Fibroblast of mammary gland (primary cell): ENCODE measurements at regions not wholly inside any gene's neighbourhood (a gene's known extent, or its start where the extent isn't known, plus 50 kb on each side); places are given as distances from the start of the nearest gene placed in this dataset.
A peak's percentile ranks its signal among the peaks of the same experiment; 100 is the strongest.

Experiments
- DNase-seq: peaks from one replicate; pipeline ENCODE4 v3.0.0-alpha.2; 2010; ENCODE audit warnings: low read depth
- H3K4me3 ChIP-seq: 2 replicates; pipeline ENCODE4 v1.5.1; 2011; ENCODE audit warnings: low read depth, mild to moderate bottlenecking, low read length, moderate library complexity; ENCODE audit not compliant: control insufficient read depth
- CTCF ChIP-seq: conservative IDR thresholded peaks from 2 replicates; pipeline ENCODE4 v1.5.1; 2011; ENCODE audit warnings: low read depth, low read length, inconsistent platforms; ENCODE audit not compliant: control insufficient read depth, insufficient read depth

GRCh38 chr10:3306050-3306449 is 133.5 kb upstream of the PITRM1 start:
- DNase-seq, result no peak
- no peak overlapping the region for H3K4me3 ChIP-seq
- no peak for TF ChIP-seq CTCF

GRCh38 chr10:3295582-3296151 is 123.1 kb upstream of the PITRM1 start:
- no peak for TF ChIP-seq CTCF
- no peak overlapping the region for H3K4me3 ChIP-seq
- no peak for DNase-seq

GRCh38 chr10:3294919-3295581 is 122.5 kb upstream of the PITRM1 start:
- no peak overlapping the region for H3K4me3 ChIP-seq
- no peak for DNase-seq
- no peak for TF ChIP-seq CTCF

- DNase-seq, result peak; percentile 67
- TF ChIP-seq CTCF, result no peak
Measured at GRCh38 chr10:3293581-3294431, 121.2 kb upstream of the PITRM1 start.

GRCh38 chr10:3292636-3293035 is 120.1 kb upstream of the PITRM1 start:
- peak; percentile 70 for DNase-seq
- H3K4me3 ChIP-seq, result no peak overlapping the region
- no peak for TF ChIP-seq CTCF

More at GRCh38 chr10:3293581-3294431, 121.2 kb upstream of the PITRM1 start:
- no peak overlapping the region for H3K4me3 ChIP-seq

DNA sequence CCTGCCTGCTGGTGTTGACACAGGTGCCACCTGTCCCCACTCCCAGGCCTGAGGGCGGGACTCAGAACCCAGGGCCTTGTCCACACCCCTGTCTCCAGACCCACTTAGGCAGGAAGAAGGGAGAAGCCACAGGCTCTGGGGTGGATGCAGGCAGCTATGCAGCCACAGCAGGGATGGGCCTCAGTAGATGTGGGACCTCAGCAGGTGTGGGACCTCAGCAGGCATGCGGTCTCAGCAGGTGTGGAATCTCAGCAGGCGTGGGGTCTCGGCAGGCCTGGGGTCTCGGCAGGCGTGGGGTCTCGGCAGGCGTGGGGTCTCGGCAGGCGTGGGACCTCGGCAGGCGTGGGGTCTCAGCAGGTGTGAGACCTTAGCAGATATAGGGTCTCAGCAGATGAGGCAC is 118.0 kb upstream of the PITRM1 start:
- no peak for DNase-seq
- no peak overlapping the region for H3K4me3 ChIP-seq
- TF ChIP-seq CTCF, result no peak
